ENCODE measurements at regions not wholly inside any gene's neighbourhood (a gene's known extent, or its start where the extent isn't known, plus 50 kb on each side); places are given as distances from the start of the nearest gene placed in this dataset.
A peak's percentile ranks its signal among the peaks of the same experiment; 100 is the strongest.

DNA sequence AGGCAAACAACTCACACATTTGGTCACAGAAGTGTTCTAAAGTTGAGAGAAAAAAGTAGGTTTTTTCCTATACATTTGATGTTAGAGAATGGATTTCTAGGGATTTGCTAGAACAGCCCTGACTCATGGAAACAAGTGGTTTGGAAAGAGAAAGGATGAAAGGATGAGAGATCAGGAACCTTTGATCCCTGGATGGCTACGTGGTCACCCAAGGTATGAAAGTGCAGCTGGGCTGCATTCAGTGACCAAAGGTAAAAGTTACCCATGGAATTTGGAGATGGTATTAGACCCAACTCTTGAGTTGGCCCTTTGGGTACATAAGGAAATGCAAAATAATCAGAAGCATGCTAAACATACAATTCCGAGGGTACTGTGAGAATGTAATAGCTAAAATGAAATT is 61.3 kb upstream of the SPIN1 start:
- no peak for DNase-seq (ENCODE audit: low read depth, low spot score)

- DNase-seq (ENCODE audit: low read depth, low spot score), result no peak
Measured at GRCh38 chr9:88326015-88326414, 62.2 kb upstream of the SPIN1 start.

DNA sequence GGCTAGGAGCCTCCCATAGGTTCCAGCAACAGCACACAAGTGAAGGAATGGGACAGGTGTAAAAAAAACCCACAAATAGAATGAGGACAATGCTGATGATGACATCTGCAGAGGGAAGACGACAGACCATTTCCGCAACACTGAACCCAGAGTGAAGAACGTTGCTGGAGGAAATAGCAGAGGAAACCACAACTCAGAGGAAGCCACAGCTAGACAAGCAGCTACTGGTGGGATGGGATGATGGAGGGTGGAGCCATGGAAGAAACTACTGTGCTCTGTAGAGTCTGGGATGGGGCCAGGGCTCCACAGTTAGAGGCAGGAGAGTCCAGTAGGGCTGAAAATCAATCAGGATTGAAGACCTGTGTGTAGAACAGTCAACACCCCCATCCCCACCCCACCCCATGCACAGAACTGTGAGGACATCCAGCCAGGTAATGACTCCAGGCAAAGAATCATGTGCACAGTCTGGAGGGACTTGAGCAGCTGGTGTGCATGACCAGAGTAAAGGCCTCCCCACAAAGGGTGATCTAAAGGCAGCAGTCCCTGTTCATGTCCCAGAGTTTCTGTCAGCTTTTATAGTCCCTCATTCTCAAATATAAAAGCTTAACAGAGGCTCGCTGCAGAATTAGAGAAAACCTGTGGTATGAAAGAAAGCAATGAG is 65.2 kb upstream of the SPIN1 start:
- DNase-seq (ENCODE audit: low read depth, low spot score), result peak; percentile 26

- no peak for DNase-seq (ENCODE audit: low read depth, low spot score)
Measured at GRCh38 chr9:88321764-88322163, 66.5 kb upstream of the SPIN1 start.

GRCh38 chr9:88320748-88321415 is 67.4 kb upstream of the SPIN1 start:
- no peak for DNase-seq (ENCODE audit: low read depth, low spot score)

- no peak for DNase-seq (ENCODE audit: low read depth, low spot score)
Measured at GRCh38 chr9:88319936-88320747, 68.1 kb upstream of the SPIN1 start.

DNA sequence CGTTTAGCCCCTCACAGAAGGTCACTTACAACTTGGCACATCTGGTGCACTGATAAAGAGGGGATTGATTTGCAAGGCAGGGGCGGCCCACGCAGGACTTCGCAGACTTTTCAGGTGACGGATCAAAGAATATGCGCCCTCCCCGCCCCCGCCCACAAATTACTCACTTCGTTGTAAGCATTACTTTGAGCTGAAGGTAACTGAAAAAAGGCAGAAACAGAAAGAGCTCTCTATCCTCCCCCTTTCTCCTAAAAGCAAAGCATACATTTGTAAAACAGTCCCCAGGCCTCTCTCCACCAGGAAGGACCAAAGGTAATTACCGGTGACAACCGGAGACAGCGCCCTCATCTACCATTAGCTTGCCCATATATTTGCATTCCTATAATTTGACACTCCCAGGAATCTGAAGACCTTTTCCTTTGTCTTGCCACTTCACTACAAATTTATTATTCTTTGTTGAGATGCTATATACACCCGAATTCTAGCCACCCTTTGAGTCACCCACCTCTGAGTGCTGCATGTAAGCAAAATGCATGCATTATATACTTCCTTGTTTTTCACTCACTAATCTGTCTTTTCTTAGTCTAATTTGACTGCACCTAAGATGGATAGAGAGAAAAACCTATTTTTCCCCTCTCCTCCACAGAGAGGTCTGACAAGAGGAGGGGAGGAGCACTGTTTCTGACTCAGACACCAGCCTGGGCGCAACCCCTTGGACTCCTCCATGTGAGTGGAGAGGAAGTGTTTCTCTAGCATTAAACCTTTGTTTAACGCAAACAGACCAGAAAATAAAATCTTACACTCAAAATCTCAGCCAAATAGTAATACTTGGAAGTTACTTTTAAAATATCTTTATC is 74.7 kb upstream of the SPIN1 start:
- peak; percentile 17 for DNase-seq (ENCODE audit: low read depth, low spot score)

- no peak for DNase-seq (ENCODE audit: low read depth, low spot score)
Measured at GRCh38 chr9:88312517-88313103, 75.6 kb upstream of the SPIN1 start.

- no peak for DNase-seq (ENCODE audit: low read depth, low spot score)
Measured at GRCh38 chr9:88312045-88312444, 76.2 kb upstream of the SPIN1 start.

DNA sequence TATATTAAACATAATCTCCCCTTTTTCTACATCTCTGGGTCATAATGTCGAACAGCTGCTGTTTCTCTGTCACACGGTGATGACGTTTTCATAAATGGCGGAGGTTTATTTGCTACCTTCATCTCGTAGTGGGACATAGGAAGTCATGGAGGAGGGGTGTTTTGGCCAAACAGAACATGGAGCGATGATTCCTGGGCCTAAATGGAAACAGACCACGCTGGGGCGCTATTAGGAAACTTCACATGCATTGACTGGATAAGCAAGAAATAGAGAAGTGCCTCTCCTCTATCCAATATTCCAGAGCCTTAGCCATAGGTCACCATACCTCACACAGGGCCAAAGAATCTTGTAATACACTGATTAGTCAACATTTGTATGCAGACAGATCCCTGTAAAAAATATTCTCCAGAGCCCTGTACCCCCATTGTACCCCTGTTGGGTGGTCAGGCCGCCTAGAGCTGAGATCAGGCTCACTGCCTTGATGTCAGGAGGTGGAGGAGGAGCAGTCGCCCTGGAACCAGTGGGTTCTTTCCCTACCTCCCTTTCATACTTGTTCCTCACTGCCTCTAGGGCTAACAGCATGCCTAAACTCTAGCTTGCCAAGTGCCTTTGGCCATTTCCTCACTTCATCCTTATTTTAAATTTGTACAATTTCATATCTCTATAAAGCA is 77.8 kb upstream of the SPIN1 start:
- DNase-seq (ENCODE audit: low read depth, low spot score), result no peak

DNA sequence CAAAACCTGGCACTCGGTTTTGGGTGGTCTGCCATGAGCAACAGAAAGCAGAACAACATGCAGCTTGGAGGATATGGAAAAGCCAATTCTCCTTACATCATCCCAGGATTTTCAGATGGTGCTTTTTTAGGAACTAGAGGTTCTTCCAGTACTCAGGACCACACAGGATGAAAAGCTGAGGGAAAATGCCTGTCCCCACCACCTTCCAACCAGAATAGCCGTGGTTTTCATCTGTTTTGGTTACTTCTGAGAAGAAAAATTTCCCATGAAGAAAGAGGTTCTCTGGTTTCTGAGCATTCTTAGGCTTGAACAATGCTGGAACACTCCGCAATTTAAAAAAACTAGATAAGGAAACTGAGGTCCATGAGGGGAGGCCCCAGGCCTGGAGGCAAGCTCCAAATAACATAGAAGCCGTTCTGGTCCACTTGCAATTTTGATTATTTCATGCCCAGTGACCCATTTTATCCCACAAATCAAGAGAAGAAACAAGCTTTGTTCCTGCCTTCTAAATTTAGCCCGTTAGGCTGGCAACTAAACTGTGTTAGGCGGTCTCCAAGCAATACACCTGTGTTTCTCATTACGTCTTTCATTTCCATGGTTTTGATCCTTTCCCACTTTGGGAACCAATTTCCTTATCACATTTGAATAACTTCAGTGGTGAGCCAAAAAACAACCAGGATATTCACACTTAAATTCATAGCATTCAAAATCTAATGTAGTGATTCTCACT is 79.2 kb upstream of the SPIN1 start:
- peak; percentile 48 for DNase-seq (ENCODE audit: low read depth, low spot score)

GRCh38 chr9:88307136-88307535 is 81.1 kb upstream of the SPIN1 start:
- no peak for DNase-seq (ENCODE audit: low read depth, low spot score)

DNA sequence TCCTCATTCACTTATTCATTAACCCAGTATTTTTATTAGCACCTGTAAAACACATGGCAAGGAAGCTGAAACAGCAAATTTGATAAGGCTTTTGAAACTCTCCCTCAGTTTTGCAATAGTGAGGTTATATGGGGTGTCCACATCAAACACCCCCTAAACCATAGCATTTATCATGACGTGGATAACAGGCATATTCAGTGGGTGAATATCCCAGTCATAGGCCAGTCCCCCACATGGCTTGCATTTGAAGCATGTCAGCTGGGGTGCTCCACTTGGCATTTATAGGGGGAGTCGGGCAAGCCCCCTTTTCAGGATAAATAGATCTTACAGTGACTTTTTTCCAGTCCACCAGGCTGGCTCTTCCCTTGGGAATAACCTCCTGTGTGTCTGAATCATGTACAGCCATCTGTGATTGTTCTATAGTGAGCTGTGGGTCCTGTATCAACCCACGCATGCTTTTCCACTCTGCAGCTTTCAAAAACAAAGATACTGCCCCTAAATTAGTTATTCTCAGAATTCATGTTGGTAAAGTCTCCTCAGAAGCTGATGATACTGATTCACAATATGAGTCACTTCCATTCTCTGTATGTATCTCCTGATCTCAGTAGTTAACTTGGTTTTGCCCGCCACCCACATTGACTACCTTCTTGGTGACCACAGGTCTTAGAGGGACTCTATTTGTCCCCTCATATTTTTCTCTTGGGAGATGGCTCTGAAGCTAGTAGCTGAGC is 84.4 kb upstream of the SPIN1 start:
- no peak for DNase-seq (ENCODE audit: low read depth, low spot score)

GRCh38 chr9:88302579-88303324 is 85.5 kb upstream of the SPIN1 start:
- no peak for DNase-seq (ENCODE audit: low read depth, low spot score)

DNA sequence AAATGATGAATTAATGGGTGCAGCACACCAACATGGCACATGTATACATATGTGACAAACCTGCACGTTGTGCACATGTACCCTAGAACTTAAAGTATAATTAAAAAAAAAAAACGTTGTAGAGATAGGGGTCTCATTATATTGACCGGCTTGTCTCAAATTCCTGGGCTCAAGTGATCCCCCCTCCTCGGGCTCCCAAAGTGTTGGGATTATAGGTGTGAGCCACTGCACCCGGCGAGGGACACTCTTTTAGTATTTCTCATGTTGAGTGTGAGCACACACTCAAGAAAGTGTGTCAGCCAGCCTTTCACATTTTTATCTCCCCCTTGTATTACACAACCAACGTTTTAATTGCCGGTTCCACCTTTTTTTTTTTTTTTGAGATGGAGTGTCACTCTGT is 87.7 kb upstream of the SPIN1 start:
- DNase-seq (ENCODE audit: low read depth, low spot score), result no peak

DNA sequence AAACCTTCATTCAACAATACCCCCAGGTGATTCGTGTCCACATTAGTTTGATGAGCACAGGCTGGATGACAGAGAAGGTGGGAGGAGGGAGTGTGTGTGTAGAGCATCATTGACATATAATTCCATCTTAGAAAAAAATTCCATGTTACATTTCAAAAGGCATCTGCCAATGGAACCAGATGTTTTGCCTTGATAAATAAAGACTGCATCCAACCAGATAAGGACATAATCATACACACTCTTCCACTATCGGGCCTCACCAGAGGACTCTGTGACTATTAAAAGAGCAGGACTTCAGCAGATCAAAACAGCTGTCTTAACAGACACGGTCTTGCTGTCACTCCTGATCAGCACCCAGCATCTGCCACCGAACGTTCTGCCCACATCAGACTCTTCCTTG is 96.4 kb upstream of the SPIN1 start:
- no peak for DNase-seq (ENCODE audit: low read depth, low spot score)

GRCh38 chr9:88291056-88291455 is 97.2 kb upstream of the SPIN1 start:
- no peak for DNase-seq (ENCODE audit: low read depth, low spot score)

DNA sequence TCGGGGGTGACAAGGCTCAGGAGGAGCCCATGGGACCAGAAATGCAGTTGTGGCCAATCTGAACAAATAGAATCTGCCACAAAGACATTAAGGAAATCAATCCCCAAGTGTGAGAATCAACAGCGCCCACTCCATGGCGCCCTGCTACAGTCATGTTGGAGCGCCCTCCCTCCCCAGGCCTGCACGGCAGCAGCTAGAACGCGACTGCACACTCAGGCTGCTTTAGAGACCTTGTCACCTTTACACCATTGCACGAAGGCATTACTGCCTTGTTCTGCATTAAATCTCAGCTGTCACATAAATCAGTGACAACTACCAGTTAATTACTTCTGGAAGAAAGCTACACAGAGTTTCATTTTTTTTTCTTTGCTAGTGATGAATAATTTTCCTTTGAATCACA is 98.7 kb upstream of the SPIN1 start:
- no peak for DNase-seq (ENCODE audit: low read depth, low spot score)

- DNase-seq (ENCODE audit: low read depth, low spot score), result peak; percentile 50
Measured at GRCh38 chr9:88287972-88288371, 100.3 kb upstream of the SPIN1 start.

Measured in astrocyte of the hippocampus (primary cell).